Fibroblast of lung (primary cell): ENCODE measurements at regions not wholly inside any gene's neighbourhood (a gene's known extent, or its start where the extent isn't known, plus 50 kb on each side); places are given as distances from the start of the nearest gene placed in this dataset.

Source experiments
- CTCF ChIP-seq, 2 donors: IDR thresholded peaks in 1 of 2; conservative IDR thresholded peaks in 1 of 2; 1 replicate in 1 of 2; 2 replicates in 1 of 2; pipeline ENCODE4 v1.5.1; 2011 to 2012; ENCODE audit warnings: low read length in 2 of 2, control low read depth in 1 of 2, inconsistent platforms in 1 of 2, low read depth in 1 of 2, mild to moderate bottlenecking in 1 of 2
- EZH2 ChIP-seq: IDR thresholded peaks from 2 replicates; pipeline ENCODE4 v1.5.1; 2012; ENCODE audit warnings: low read length, control low read depth, mild to moderate bottlenecking; ENCODE audit errors: missing control alignments

- TF ChIP-seq CTCF (conservative IDR thresholded peaks at IDR 0.05 in 1 of 2, IDR thresholded peaks at IDR 0.05 in 1 of 2; ENCODE audit: low read depth in 1 of 2, low read length in 2 of 2) (no peak), EZH2 (no peak)
Observed at GRCh38 chr10:130479926-130480325, 343.7 kb downstream of the GLRX3 start.
